ENCODE measurements at regions not wholly inside any gene's neighbourhood (a gene's known extent, or its start where the extent isn't known, plus 50 kb on each side); places are given as distances from the start of the nearest gene placed in this dataset.

- Histone ChIP-seq H3K27ac (ENCODE audit: low read depth, low read length, poor library complexity, severe bottlenecking) (no peak overlapping the region), H3K4me1 (ENCODE audit: insufficient read depth, low read length, poor library complexity, severe bottlenecking) (no peaks in the 10 kb centered on the region), H3K9me3 (ENCODE audit: low read depth, low read length, poor library complexity, severe bottlenecking) (no peaks in the 10 kb centered on the region), H3K27me3 (replicated peaks; ENCODE audit: insufficient read depth, low read depth, low read length, poor library complexity) (no peaks in the 10 kb centered on the region), H3K36me3 (ENCODE audit: insufficient read depth, low read length, poor library complexity, severe bottlenecking) (no peaks in the 10 kb centered on the region), H3K4me3 (ENCODE audit: low read depth, low read length, poor library complexity, severe bottlenecking) (no peak overlapping the region)
- CTCF ChIA-PET: no interaction called here
- TF ChIP-seq EZH2 (IDR thresholded peaks at IDR 0.05; ENCODE audit: borderline replicate concordance, low read depth, low read length, poor library complexity, severe bottlenecking) (no peak), CTCF (conservative IDR thresholded peaks at IDR 0.05; ENCODE audit: low read depth, low read length) (no peak)
- POLR2A ChIA-PET (ENCODE audit: low non-redundant PET): no interaction called here
- intact Hi-C loops (cut with micrococcal nuclease; ENCODE audit: unreplicated experiment): no loop called here
- no TSS peak for BruUV-seq (replicated peaks)
- no peak for DNase-seq (ENCODE audit: low spot score)
Observed at GRCh38 chr5:107223066-107223465, 447.7 kb downstream of the EFNA5 start.

GRCh38 chr5:107219993-107220392 is 450.7 kb downstream of the EFNA5 start:
- Histone ChIP-seq H3K27me3 (replicated peaks; ENCODE audit: insufficient read depth, low read depth, low read length, poor library complexity) (no peaks in the 10 kb centered on the region), H3K4me1 (ENCODE audit: insufficient read depth, low read length, poor library complexity, severe bottlenecking) (peaks cover 13% of the 10 kb centered on the region), H3K27ac (ENCODE audit: low read depth, low read length, poor library complexity, severe bottlenecking) (no peak overlapping the region), H3K4me3 (ENCODE audit: low read depth, low read length, poor library complexity, severe bottlenecking) (no peak overlapping the region), H3K9me3 (ENCODE audit: low read depth, low read length, poor library complexity, severe bottlenecking) (no peaks in the 10 kb centered on the region), H3K36me3 (ENCODE audit: insufficient read depth, low read length, poor library complexity, severe bottlenecking) (no peaks in the 10 kb centered on the region)
- intact Hi-C loops (cut with micrococcal nuclease; ENCODE audit: unreplicated experiment): no loop called here
- BruUV-seq (replicated peaks): no TSS peak
- DNase-seq (ENCODE audit: low spot score): no peak
- POLR2A ChIA-PET (ENCODE audit: low non-redundant PET): no interaction called here
- CTCF ChIA-PET: no interaction called here
- TF ChIP-seq EZH2 (IDR thresholded peaks at IDR 0.05; ENCODE audit: borderline replicate concordance, low read depth, low read length, poor library complexity, severe bottlenecking): no peak
- no peak for TF ChIP-seq CTCF (conservative IDR thresholded peaks at IDR 0.05; ENCODE audit: low read depth, low read length)

- intact Hi-C loops (cut with micrococcal nuclease; ENCODE audit: unreplicated experiment): no loop called here
- no TSS peak for BruUV-seq (replicated peaks)
Observed at GRCh38 chr5:107218457-107219193, 452.1 kb downstream of the EFNA5 start.

More at GRCh38 chr5:107218457-107219193, 452.1 kb downstream of the EFNA5 start:
- no peak overlapping the region for H3K27ac ChIP-seq (ENCODE audit: low read depth, low read length, poor library complexity, severe bottlenecking)
- H3K27me3 ChIP-seq (replicated peaks; ENCODE audit: insufficient read depth, low read depth, low read length, poor library complexity): no peaks in the 10 kb centered on the region
- no peaks in the 10 kb centered on the region for H3K9me3 ChIP-seq (ENCODE audit: low read depth, low read length, poor library complexity, severe bottlenecking)
- no peak overlapping the region for H3K4me3 ChIP-seq (ENCODE audit: low read depth, low read length, poor library complexity, severe bottlenecking)
- ChIA-PET POLR2A (ENCODE audit: low non-redundant PET) (no interaction called here), CTCF (no interaction called here)
- H3K36me3 ChIP-seq (ENCODE audit: insufficient read depth, low read length, poor library complexity, severe bottlenecking): no peaks in the 10 kb centered on the region
- TF ChIP-seq CTCF (conservative IDR thresholded peaks at IDR 0.05; ENCODE audit: low read depth, low read length) (no peak), EZH2 (IDR thresholded peaks at IDR 0.05; ENCODE audit: borderline replicate concordance, low read depth, low read length, poor library complexity, severe bottlenecking) (no peak)
- no peak for DNase-seq (ENCODE audit: low spot score)
- H3K4me1 ChIP-seq (ENCODE audit: insufficient read depth, low read length, poor library complexity, severe bottlenecking): peaks cover 13% of the 10 kb centered on the region

All from A673 (cell line).